Kidney capillary endothelial cell (primary cell): ENCODE measurements at regions not wholly inside any gene's neighbourhood (a gene's known extent, or its start where the extent isn't known, plus 50 kb on each side); places are given as distances from the start of the nearest gene placed in this dataset.

ENCODE experiments used
- DNase-seq: peaks from one replicate; pipeline ENCODE4 v3.0.0-alpha.2; 2018; ENCODE audit warnings: low spot score

DNA sequence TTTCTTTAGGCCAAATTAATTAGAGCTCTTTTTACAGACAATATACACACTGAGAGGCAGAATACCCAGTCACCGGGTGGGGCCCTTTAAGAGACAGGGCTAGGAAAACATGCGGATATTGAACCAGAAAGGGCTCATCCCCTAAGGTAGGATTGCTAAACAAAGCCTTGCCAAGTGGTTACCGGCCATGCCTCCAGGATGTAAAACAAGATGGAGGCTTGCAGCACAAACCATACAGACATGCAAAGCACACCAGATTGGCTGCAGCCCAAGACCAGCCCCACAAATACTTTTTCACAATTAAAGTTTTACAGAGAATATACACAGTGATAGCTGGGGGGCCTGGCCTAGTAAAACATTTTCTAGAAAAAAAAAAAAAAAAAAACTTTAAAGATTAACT, 210.0 kb downstream of the KLHL4 start:
- DNase-seq = no peak

DNA sequence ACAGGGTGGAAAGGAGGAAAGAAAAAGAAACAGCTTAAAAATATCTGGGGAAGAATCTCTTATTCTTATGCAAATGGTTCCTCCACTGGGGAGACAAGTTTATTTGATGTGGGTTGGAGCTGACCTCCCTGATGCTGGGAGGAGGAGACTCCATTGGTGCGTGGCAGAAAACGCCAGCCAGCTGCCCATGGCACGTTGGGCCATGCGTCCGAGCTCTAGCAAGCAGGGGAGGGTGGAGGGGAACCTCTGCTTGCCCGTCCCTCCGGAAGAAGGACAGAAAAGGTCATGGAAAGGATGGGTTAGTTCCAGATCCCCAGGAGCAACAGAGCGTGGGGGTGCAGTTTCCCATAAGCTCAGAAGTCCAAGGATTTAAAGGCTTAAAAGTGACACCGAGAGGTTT, 210.4 kb downstream of the KLHL4 start:
- no peak for DNase-seq

DNA sequence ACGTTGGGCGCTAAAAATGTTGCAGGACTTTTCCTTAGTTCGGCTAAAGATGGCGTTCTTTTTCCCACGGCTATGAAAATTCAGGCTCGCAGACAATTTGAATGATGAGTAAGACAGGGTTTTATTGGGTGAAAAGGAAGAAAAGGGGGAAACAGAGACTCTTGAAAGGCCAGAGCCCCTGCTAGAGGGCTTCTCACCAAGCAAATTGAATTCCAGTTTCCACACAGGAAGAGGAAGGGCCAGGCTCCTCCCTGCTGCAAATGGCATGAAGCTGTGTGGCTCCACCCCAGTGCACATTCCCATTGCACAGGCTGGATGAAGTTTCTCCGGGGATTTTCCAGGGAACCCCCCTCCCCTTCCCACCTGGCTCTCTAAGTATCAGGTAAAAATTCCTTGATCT, 210.9 kb downstream of the KLHL4 start:
- no peak for DNase-seq

DNA sequence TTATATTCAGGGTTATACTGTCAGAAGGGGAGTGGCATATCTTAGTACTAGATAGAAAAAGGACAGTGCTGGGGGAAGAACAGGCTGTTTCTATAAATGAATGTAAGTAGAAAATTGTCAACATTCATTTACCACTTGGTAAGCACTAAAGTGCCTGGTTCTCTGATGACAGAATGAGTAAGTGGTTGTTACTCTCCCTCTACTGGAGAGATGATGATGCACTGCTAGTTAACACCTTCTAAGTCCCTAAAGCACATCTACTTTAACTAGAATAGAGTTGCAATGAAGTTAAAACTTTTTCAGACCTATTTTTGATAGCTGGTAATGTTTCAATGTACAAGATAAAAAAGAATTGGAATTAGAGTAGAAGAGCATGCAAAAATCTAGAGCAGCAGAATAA, 214.5 kb downstream of the KLHL4 start:
- no peak for DNase-seq

DNA sequence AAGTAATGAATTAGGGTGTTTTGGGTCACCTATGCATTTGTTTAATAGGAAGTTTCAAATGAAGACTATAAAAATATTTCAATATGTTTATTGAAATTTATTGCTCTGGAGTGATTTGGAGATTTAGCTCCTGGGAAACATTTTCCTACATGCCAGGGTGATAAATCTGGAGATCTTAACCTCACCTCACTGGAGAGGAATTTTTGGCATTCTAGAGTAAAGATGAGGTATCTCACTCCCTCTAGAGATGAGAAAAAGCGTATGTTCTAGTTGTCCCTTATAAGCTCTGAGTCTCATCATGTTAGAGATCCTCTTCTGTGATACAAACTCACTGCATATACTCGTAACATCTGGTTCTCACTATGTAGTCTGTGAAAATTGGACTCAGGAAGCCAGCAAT, 219.0 kb downstream of the KLHL4 start:
- DNase-seq = no peak

DNA sequence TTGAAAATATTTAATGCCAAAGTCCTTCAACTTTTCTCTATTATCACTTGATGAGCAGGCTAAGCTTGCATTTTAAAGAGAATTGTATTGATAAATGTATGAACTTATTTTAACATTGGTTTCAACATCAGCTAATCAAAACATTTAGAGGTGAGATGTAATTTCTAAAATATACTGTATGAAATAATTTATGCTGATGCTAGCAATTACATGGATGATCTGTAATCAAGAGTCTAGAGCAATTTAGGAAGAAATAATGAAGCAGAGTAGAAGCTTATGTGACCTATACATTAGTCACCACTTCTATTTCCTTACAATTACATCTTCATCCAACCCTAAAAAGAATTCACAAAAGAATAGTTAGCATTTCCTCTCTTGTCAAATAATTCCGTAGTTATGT, 226.8 kb downstream of the KLHL4 start:
- no peak for DNase-seq

DNA sequence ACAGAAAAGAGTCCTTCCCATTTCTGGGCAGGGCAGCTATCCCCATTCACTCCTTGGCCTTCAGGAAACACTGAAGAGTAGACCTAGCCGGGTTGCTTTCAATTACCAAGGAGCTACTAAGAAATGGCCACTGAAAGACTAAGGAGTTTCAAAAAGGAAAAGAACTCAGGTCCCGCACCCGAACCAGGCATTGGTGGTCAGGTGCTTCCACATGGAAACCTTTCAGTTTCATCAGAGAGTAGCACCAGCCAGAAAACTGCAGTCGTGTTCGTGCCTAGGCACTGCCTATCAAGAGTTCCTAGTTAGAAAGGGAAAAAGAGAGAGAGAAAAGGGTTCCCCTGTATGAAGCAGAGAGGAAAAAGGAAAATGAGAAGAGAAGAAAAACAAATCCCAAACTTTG, 237.9 kb downstream of the KLHL4 start:
- DNase-seq = no peak

DNA sequence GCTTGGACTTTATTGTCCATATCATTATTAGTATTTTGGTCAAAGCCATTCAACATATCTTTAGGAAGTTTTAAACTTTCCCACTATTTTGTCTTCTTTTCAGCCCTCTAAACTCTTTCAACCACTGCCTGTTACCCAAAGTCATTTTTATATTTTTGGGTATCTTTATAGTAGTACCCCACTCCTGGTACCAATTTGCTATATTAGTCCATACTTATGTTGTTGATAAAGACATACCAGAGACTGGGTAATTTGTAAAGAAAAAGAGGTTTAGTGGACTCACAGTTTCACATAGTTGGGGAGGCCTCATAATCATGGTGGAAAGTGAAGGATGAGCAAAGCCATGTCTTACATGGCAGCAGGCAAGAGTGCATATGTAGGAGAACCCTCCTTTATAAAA, 271.4 kb downstream of the KLHL4 start:
- no peak for DNase-seq

DNA sequence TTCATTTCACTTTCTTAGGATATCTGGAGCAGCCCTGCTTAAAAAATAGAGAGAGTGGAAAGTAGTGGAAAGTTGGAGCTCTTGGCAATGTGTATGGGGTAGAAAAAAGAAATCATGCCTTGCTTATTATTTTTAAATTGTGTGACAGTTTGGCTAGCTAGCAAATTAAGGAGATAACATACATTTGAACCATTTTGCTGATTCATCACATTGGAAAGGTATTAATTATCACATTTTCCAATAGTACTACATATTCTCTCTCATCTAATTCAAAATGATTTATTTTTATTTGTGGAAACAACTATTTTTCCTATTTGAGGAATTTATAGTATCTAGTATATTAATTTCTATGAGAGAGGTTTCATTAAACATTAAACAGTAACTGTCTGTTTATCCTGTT, 280.4 kb downstream of the KLHL4 start:
- DNase-seq = no peak

DNA sequence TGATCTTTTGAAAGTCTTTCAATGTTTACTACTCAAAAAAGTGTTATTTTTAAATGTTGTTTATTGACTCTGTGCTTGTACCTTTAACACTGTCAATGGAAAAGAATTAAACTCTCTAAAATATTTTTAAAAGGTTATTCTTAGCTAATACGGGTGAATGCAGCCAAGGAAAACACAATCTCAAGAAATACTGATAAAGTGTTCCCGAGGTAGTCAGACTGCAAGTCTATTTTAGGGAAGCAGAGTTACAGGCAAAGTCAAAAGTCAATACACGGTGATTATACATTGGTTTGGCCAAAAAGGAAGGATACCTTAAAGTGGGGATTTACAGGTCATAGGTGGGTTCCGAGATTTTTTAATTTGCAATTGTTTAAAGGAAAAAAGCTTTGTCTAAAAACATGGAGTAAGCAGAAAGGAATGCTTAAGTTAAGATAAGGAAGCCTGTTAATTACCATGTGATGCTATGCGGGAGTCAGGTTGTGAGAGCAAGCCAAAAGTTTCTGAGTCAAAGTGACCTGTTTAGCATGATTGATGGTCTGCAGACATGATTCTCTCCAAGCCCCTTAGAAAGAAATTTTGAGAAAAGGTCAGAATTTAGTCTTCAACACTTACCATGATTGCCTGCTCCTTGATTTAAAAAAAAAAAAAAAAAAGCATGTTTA, 288.4 kb downstream of the KLHL4 start:
- DNase-seq = no peak

DNA sequence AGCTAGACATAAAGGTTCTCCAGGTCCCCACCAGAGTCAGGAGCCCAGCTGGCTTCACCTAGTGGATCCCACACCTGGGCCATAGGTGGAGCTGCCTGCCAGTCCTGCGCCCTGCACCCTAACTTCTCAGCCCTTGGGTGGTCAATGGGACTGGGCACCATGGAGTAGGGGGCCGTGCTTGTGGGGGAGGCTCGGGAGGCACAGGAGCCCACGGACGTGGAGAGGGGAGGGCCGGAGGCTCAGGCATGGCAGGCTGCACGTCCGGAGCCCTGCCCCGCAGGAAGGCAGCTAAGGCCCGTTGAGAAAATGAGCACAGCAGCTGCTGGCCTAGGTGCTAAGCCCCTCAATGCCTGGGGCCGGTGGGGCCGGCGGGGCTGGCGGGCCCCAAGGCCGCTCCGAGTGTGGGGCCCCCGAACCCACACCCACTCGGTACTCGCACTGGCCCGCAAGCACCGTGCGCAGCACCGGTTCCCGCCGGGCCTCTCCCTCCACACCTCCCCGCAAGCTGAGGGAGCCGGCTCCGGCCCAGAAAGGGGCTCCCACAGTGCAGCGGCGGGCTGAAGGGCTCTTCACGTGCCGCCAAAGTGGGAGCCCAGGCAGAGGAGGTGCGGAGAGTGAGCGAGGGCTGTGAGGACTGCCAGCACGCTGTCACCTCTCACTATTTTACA, 291.1 kb downstream of the KLHL4 start:
- no peak for DNase-seq

DNA sequence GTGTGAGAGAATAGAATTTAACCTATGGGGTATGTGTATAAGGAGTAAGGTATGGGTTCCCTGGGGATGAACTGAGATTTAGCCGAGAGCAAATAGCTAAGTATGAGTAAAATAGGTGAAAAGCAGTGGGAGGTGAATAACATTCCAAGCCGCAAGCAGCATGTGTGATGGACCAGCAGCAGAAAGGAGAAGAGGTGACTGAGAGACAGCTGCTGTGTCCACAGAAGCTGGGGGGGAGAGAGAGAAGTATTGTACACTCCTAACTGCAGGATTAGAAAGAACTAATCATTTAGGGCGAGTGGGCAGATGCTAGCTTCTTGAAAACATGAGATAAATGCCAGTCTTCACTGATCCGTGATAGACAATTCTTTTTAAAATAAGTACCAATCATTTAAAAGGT, 296.0 kb downstream of the KLHL4 start:
- no peak for DNase-seq

DNA sequence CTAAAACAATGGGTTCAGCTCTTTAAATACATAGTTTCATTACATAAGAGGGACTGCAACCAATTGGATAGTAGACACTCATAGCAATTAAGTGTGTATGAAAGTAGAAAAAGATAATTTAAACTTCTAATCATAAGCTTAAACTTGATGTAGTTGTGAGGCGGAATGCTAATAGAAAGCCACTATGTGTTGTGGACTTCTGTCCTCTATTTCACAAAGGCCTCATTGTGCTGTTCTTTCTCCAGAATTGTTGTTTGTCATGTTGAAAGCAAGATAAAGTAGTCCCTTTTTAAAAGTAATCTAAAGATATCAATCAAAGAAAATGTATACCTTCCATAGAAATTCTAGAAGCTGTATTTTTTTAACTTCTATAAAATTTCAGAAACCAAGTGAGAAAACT, 329.4 kb downstream of the KLHL4 start:
- no peak for DNase-seq

DNA sequence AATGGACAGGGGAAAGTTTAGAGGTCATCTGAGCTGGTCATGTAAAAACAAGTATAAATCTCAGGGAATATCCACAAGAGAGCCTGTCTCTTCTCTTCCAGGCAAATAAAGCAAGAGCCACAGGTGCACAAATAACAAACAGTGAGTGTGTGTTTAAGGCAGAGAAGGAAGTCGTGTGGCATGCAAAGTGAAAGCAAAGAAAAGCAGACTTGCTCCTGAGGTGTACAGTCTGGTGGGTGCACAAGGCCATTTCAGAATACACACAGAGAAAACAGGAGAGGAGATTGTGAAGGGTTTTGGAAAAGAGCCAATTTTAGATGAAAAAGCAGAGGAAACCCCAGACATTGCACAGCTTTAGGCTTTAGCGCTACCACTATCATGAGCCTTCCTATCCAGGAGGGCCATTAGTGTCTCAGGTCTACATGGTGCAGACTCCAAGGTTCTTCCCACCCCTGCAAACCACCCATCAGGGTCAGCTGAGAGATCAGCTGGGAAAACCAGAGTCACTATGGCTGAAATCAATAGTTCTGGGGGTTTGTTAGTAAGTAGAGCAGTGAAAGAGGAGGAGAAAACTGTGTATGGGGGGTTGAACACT, 355.8 kb downstream of the KLHL4 start:
- DNase-seq = no peak

DNA sequence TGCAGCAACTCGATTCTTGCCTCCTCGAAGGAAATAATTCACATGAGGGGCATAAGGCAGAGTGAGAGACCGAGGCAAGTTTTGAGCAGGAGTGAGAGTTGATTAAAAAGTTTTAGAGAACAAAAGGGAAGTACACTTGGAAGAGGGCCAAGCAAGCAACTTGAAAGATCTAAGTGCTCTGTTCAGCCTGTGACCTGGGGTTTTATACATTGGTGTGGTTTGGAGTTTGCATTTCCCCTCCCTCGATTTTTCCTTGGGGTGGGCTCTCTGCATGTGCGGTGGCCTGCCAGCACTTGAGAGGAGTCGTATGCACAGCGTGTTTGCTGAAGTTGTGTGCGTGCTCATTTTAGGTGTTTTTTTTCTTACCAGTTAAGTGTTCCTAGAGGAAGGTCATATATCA, 356.4 kb downstream of the KLHL4 start:
- DNase-seq = no peak

DNA sequence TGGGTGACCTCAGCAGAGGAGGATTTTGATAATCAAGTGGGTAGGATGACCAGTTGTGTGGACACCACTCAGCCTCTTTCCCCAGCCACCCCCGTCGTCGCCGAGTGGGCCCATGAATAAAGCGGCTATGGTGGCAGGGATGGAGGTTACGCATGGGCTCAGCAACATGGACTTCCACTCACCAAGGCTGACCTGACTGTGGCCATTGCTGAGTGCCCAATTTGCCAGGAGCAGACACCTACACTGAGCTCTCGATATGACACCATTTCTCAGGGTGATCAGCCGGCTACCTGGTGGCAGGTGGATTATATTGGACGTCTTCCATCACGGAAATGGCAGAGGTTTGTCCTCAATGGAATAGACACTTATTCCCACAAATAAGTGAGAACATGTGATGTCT, 361.3 kb downstream of the KLHL4 start:
- no peak for DNase-seq

DNA sequence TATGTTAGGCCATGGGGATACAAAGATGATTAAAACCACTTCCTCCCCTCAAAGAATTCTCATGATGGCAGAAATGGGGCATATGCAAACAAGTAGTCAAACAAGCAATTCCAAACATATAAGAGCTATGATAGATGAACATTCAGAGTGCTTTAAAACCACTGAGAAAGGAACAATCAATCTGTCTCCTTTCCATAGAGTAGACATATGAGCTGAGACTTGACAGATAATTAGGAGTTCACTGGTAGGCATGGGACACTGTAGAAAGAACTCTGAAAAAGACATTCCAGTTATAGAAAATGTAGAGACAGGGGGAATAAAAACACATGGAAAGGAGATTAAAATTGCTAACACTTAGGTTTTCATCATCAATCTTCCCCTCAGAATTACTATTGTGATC, 372.8 kb downstream of the KLHL4 start:
- DNase-seq = no peak

DNA sequence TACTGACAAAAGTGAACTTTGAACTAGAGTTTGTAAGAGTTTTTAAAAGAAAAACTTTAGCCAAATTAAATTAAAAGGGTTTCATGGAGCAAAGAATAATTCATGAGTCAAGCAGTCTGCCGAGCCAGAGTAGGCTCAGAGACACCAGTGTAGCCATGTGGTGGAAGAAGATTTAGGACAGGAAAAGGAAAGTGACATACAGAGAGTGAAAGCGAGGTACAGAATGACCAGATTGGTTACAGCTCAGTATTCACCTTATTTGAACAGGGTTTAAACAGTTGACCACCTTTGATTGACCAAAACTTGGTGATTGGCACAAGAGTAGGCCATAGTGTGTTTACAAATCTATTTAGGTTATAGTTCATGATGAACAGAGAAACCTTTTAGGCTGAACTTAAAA, 377.8 kb downstream of the KLHL4 start:
- DNase-seq = no peak

DNA sequence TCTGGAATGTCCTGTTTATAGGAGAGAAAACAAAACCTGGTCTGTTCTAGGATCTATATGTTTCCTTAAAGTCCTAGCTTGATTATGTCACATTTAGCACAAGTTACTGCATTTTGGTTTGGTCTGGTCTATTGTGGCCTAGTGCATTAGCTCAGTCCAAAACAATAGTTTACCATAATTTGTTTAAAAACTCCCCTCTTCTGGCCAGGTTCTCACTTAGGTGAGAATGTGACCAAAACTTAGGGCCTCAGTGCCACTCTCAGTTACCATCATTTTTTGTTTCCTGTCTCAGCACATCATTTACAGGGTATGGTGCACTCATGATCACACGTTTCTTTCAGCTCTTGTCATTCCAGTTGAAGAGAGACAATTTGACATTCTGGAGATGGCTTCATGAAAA, 378.5 kb downstream of the KLHL4 start:
- no peak for DNase-seq

DNA sequence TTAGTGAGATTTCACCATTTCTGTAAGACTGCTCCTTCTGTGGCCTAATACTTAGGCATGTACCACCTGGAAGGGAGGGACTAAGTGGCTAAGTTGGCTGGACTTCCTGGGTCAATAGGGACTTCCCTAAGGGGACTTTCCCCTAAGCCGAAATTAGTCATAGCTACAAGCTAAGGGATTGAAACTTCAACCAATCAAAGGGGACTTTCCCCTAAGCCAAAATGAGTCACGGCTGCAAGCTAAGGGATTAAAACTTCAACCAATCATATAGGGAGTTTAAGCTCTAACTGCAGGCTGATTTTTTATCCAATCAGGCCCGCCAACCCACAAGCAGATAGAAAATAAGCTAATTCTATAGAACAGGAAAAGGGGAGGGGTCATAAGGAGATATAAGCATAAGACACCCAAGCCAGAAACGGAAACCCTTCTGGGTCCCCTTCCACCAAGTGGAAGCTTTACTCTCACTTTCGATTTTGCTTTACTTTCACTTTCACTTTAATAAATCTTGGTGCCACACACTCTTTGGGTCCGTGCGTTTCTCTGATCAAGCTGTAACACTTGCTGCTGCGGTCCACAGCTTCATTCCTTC, 382.8 kb downstream of the KLHL4 start:
- no peak for DNase-seq

DNA sequence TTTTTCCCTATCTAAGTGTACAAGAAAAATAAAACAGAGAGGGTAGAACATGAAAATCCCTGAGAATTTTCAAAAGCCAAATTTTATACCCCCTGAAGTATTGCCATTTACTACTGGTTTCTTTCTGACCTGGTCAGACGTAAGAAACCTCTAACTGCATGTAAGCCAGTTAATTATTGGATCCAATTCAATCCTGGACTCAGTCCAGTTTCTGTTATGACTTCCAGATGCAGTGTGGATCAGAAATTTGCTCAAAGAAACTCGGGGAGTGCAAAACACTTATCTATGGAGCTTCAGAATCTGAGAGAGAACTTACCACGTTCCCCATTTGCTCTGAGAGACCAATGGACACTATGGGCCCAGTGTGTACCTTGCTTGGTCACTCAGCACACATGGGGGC, 383.5 kb downstream of the KLHL4 start:
- DNase-seq = no peak

DNA sequence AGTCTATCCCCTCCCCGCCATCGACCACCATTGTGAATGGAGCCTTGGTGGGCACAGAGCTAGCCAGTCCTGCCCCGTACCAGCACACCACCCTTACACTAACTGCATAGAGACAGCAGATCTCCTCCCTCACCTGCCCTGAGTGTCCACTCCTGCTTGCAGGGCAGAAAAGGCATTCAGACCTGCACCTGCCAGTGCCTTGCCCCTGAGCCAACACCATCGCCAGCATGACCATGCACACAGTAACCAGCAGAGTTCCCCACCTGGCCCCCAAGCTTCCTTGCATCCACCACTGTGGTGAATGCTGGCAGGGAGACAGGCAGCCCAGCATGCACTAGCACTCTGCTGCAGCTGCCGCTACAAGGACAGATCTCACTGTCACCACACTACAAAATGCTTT, 397.1 kb downstream of the KLHL4 start:
- DNase-seq = no peak

DNA sequence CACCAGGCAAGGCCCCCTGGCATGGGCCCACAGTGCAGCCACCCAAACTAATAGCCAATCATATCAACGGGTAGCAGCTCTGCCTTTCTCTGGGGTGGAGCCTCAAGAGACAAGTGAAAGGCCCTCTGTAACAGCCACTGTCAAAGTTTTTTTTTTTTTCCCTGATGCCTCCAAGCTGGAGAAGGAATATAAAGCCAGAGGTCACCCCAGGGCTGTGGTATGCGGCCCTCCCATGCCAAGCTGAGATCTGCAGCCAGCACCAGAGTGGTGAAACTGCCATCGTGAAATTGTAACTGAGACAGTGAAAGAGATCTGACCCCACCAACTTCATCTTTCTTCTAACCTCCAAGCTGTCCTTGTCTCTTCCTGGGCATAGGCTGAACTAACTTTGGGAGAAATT, 407.0 kb downstream of the KLHL4 start:
- no peak for DNase-seq

DNA sequence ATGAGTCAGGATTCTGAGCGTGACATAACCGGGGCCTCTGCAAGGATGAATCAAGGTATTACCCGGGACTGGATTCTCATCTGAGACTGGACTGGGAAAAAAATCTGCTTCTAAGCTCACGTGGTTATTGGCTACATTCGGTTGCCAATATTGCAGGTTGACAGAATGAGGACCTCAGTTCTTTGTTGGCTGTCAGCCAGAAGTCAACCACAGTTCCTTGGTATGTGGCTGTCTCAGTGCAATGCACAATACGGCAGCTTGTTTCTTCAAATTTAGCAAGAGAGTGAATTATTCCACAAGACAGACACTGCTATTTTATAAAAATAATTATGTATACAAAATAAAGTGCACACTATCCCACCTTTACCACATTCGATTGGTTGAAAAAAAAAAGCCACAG, 424.2 kb downstream of the KLHL4 start:
- no peak for DNase-seq
